KMS-11 (cell line): ENCODE measurements at regions not wholly inside any gene's neighbourhood (a gene's known extent, or its start where the extent isn't known, plus 50 kb on each side); places are given as distances from the start of the nearest gene placed in this dataset.

ENCODE experiments used
- H2AFZ ChIP-seq: fragments of 200-600 bp; sonication (generic); 2 replicates; pipeline ENCODE4 v1.6.1; 2016; ENCODE audit warnings: antibody characterized with exemption, mixed run types, low read depth
- H3K27ac ChIP-seq: fragments of 200-600 bp; sonication (generic); 2 replicates; pipeline ENCODE4 v1.6.1; 2016; ENCODE audit warnings: mild to moderate bottlenecking, mixed run types
- H3K27me3 ChIP-seq: fragments of 200-600 bp; sonication (generic); 2 replicates; pipeline ENCODE4 v1.6.1; 2017; ENCODE audit warnings: mild to moderate bottlenecking, low read depth, mixed run types, moderate library complexity; ENCODE audit not compliant: insufficient read depth
- H3K36me3 ChIP-seq: fragments of 200-600 bp; sonication (generic); 2 replicates; pipeline ENCODE4 v1.6.1; 2017; ENCODE audit warnings: mild to moderate bottlenecking, mixed run types; ENCODE audit not compliant: insufficient read depth
- H3K4me1 ChIP-seq: fragments of 200-600 bp; sonication (generic); 2 replicates; pipeline ENCODE4 v1.6.1; 2016; ENCODE audit warnings: mild to moderate bottlenecking, low read depth, mixed run types; ENCODE audit not compliant: poor library complexity, severe bottlenecking
- H3K4me2 ChIP-seq: fragments of 200-600 bp; sonication (generic); 2 replicates; pipeline ENCODE4 v1.7.0; 2016; ENCODE audit warnings: mild to moderate bottlenecking, mixed run types
- H3K4me3 ChIP-seq: fragments of 200-600 bp; sonication (generic); IDR thresholded peaks from 2 replicates; pipeline ENCODE4 v1.6.1; 2017; ENCODE audit warnings: low read depth, low read length, mixed read lengths; ENCODE audit not compliant: insufficient read depth
- H3K79me2 ChIP-seq: fragments of 200-600 bp; sonication (generic); 2 replicates; pipeline ENCODE4 v1.6.1; 2016; ENCODE audit warnings: low read depth, mixed run types; ENCODE audit not compliant: insufficient read depth
- H3K9ac ChIP-seq: fragments of 200-600 bp; sonication (generic); 2 replicates; pipeline ENCODE4 v1.6.1; 2016; ENCODE audit warnings: mild to moderate bottlenecking, mixed run types
- H4K20me1 ChIP-seq: fragments of 200-600 bp; sonication (generic); 2 replicates; pipeline ENCODE4 v1.6.1; 2016; ENCODE audit warnings: mild to moderate bottlenecking, mixed run types; ENCODE audit not compliant: insufficient read depth
- TF ChIP-seq, protein P1 (sequence below): fragments of 200-600 bp; sonication (generic); conservative IDR thresholded peaks from 2 replicates; pipeline ENCODE4 v1.6.1; 2017; ENCODE audit warnings: low read depth, mild to moderate bottlenecking, antibody characterized with exemption, low read length, moderate library complexity, mixed read lengths

GRCh38 chr12:128165387-128165786 lies 101.6 kb upstream of the TMEM132C start:
- no peaks in the 10 kb centered on the region for H3K27me3 ChIP-seq
- H3K4me1 ChIP-seq, result no peaks in the 10 kb centered on the region
- no peak overlapping the region for H3K4me2 ChIP-seq
- H3K4me3 ChIP-seq, result no peak overlapping the region
- H3K79me2 ChIP-seq, result no peaks in the 10 kb centered on the region
- TF ChIP-seq, protein P1, sequence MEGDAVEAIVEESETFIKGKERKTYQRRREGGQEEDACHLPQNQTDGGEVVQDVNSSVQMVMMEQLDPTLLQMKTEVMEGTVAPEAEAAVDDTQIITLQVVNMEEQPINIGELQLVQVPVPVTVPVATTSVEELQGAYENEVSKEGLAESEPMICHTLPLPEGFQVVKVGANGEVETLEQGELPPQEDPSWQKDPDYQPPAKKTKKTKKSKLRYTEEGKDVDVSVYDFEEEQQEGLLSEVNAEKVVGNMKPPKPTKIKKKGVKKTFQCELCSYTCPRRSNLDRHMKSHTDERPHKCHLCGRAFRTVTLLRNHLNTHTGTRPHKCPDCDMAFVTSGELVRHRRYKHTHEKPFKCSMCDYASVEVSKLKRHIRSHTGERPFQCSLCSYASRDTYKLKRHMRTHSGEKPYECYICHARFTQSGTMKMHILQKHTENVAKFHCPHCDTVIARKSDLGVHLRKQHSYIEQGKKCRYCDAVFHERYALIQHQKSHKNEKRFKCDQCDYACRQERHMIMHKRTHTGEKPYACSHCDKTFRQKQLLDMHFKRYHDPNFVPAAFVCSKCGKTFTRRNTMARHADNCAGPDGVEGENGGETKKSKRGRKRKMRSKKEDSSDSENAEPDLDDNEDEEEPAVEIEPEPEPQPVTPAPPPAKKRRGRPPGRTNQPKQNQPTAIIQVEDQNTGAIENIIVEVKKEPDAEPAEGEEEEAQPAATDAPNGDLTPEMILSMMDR, result no peak
- no peak overlapping the region for H3K9ac ChIP-seq
- H4K20me1 ChIP-seq, result no peaks in the 10 kb centered on the region
- H3K36me3 ChIP-seq, result no peaks in the 10 kb centered on the region
- no peak overlapping the region for H3K27ac ChIP-seq
- H2AFZ ChIP-seq, result no peak overlapping the region

- H3K4me1 ChIP-seq, result no peaks in the 10 kb centered on the region
- no peaks in the 10 kb centered on the region for H4K20me1 ChIP-seq
- no peak overlapping the region for H3K4me3 ChIP-seq
- no peaks in the 10 kb centered on the region for H3K36me3 ChIP-seq
- H3K27ac ChIP-seq, result no peak overlapping the region
- no peak overlapping the region for H3K4me2 ChIP-seq
- no peak overlapping the region for H2AFZ ChIP-seq
- H3K9ac ChIP-seq, result no peak overlapping the region
- TF ChIP-seq, protein P1, result no peak
- no peaks in the 10 kb centered on the region for H3K79me2 ChIP-seq
- H3K27me3 ChIP-seq, result no peaks in the 10 kb centered on the region
Observed at GRCh38 chr12:128168273-128168672, 98.7 kb upstream of the TMEM132C start.

- Histone ChIP-seq H3K4me3 (no peak overlapping the region), H3K27ac (no peak overlapping the region), H2AFZ (no peak overlapping the region), H3K9ac (no peak overlapping the region), H3K4me1 (no peaks in the 10 kb centered on the region), H3K27me3 (no peaks in the 10 kb centered on the region), H3K36me3 (no peaks in the 10 kb centered on the region), H4K20me1 (no peaks in the 10 kb centered on the region), H3K79me2 (no peaks in the 10 kb centered on the region), H3K4me2 (no peak overlapping the region)
- TF ChIP-seq, protein P1, result no peak
Observed at GRCh38 chr12:128170181-128170580, 96.8 kb upstream of the TMEM132C start.

- Histone ChIP-seq H3K4me2 (no peak overlapping the region), H3K4me1 (no peaks in the 10 kb centered on the region), H3K4me3 (no peak overlapping the region), H3K27ac (no peak overlapping the region), H4K20me1 (no peaks in the 10 kb centered on the region), H3K79me2 (no peaks in the 10 kb centered on the region), H2AFZ (no peak overlapping the region), H3K36me3 (no peaks in the 10 kb centered on the region), H3K27me3 (no peaks in the 10 kb centered on the region), H3K9ac (no peak overlapping the region)
- TF ChIP-seq, protein P1, result no peak
Observed at GRCh38 chr12:128178565-128178964, 88.4 kb upstream of the TMEM132C start.
